ENCODE measurements at regions not wholly inside any gene's neighbourhood (a gene's known extent, or its start where the extent isn't known, plus 50 kb on each side); places are given as distances from the start of the nearest gene placed in this dataset.

GRCh38 chr12:46663318-46663717 is 162.5 kb downstream of the SLC38A4 start:
- no peak for TF ChIP-seq CTCF (IDR thresholded peaks at IDR 0.05)
- TF ChIP-seq POLR2A (IDR thresholded peaks at IDR 0.05) = no peak

Data from right lobe of liver (tissue), 4 donors.